ENCODE measurements at regions not wholly inside any gene's neighbourhood (a gene's known extent, or its start where the extent isn't known, plus 50 kb on each side); places are given as distances from the start of the nearest gene placed in this dataset.

DNA sequence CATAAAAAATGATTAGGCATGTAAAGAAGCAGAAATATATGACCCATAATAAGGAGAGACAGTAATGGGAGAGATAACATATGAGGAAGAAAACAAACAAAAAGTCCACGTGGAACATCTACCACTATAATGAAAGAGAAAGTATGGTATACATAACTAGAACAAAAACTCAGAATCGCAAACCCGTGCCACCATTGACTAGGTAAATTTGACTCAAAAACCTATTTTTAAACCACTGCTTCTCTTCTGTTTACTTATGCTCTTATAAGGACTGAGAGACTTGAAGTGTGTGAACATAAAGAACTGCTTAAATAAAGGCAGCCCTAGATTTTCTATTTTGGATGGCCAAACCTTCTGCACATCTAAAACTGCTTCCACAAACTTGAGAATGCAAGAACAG is 330.7 kb downstream of the CAAP1 start:
- no peaks in the 10 kb centered on the region for H3K9me3 ChIP-seq (ENCODE audit: low read depth, low read length, poor library complexity, severe bottlenecking)
- no peaks in the 10 kb centered on the region for H3K36me3 ChIP-seq (ENCODE audit: insufficient read depth, low read length, poor library complexity, severe bottlenecking)
- H3K27ac ChIP-seq (ENCODE audit: low read depth, low read length, poor library complexity, severe bottlenecking) = no peak overlapping the region
- intact Hi-C loops (cut with micrococcal nuclease; ENCODE audit: unreplicated experiment) = no loop called here
- ChIA-PET CTCF (no interaction called here), POLR2A (ENCODE audit: low non-redundant PET) (no interaction called here)
- no peaks in the 10 kb centered on the region for H3K27me3 ChIP-seq (replicated peaks; ENCODE audit: insufficient read depth, low read depth, low read length, poor library complexity)
- no peaks in the 10 kb centered on the region for H3K4me1 ChIP-seq (ENCODE audit: insufficient read depth, low read length, poor library complexity, severe bottlenecking)
- TF ChIP-seq CTCF (conservative IDR thresholded peaks at IDR 0.05; ENCODE audit: low read depth, low read length) (no peak), EZH2 (IDR thresholded peaks at IDR 0.05; ENCODE audit: borderline replicate concordance, low read depth, low read length, poor library complexity, severe bottlenecking) (no peak)
- DNase-seq (ENCODE audit: low spot score) = no peak
- BruUV-seq (replicated peaks) = no TSS peak
- no peak overlapping the region for H3K4me3 ChIP-seq (ENCODE audit: low read depth, low read length, poor library complexity, severe bottlenecking)

DNA sequence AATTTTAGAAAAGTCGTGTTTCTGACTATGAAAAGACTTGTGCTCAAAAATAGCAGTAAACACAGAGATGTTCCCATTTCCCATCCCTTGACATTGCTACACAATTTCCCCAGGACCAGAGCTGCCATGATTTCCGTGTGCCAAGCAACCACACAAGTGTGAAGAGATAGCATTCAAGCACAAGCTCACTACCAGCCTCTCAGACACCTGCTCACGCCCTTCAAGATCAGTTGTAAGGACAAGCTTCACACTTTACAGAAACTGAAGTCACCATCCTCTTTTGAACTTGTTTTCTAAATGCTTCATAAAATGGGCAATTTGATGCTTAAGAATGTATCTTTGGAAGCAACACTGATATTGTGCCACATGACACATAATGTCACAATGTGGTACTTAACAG is 333.1 kb downstream of the CAAP1 start:
- Histone ChIP-seq H3K27ac (ENCODE audit: low read depth, low read length, poor library complexity, severe bottlenecking) (no peak overlapping the region), H3K9me3 (ENCODE audit: low read depth, low read length, poor library complexity, severe bottlenecking) (no peaks in the 10 kb centered on the region), H3K4me1 (ENCODE audit: insufficient read depth, low read length, poor library complexity, severe bottlenecking) (no peaks in the 10 kb centered on the region), H3K27me3 (replicated peaks; ENCODE audit: insufficient read depth, low read depth, low read length, poor library complexity) (no peaks in the 10 kb centered on the region), H3K36me3 (ENCODE audit: insufficient read depth, low read length, poor library complexity, severe bottlenecking) (no peaks in the 10 kb centered on the region), H3K4me3 (ENCODE audit: low read depth, low read length, poor library complexity, severe bottlenecking) (no peak overlapping the region)
- CTCF ChIA-PET = interaction anchor here (0.5 kb wide), 1 partner anchor 471 kb away, joined by 3 read pairs; no protein-coding TSS in a partner anchor
- POLR2A ChIA-PET (ENCODE audit: low non-redundant PET) = no interaction called here
- intact Hi-C loops (cut with micrococcal nuclease; ENCODE audit: unreplicated experiment) = no loop called here
- TF ChIP-seq CTCF (conservative IDR thresholded peaks at IDR 0.05; ENCODE audit: low read depth, low read length) (no peak), EZH2 (IDR thresholded peaks at IDR 0.05; ENCODE audit: borderline replicate concordance, low read depth, low read length, poor library complexity, severe bottlenecking) (no peak)
- DNase-seq (ENCODE audit: low spot score) = no peak
- no TSS peak for BruUV-seq (replicated peaks)

GRCh38 chr9:26551971-26552370 is 340.6 kb downstream of the CAAP1 start:
- Histone ChIP-seq H3K9me3 (ENCODE audit: low read depth, low read length, poor library complexity, severe bottlenecking) (no peaks in the 10 kb centered on the region), H3K4me1 (ENCODE audit: insufficient read depth, low read length, poor library complexity, severe bottlenecking) (no peaks in the 10 kb centered on the region), H3K27me3 (replicated peaks; ENCODE audit: insufficient read depth, low read depth, low read length, poor library complexity) (no peaks in the 10 kb centered on the region), H3K27ac (ENCODE audit: low read depth, low read length, poor library complexity, severe bottlenecking) (no peak overlapping the region), H3K36me3 (ENCODE audit: insufficient read depth, low read length, poor library complexity, severe bottlenecking) (no peaks in the 10 kb centered on the region), H3K4me3 (ENCODE audit: low read depth, low read length, poor library complexity, severe bottlenecking) (no peak overlapping the region)
- ChIA-PET CTCF (no interaction called here), POLR2A (ENCODE audit: low non-redundant PET) (no interaction called here)
- DNase-seq (ENCODE audit: low spot score) = no peak
- intact Hi-C loops (cut with micrococcal nuclease; ENCODE audit: unreplicated experiment) = no loop called here
- no TSS peak for BruUV-seq (replicated peaks)
- TF ChIP-seq EZH2 (IDR thresholded peaks at IDR 0.05; ENCODE audit: borderline replicate concordance, low read depth, low read length, poor library complexity, severe bottlenecking) (no peak), CTCF (conservative IDR thresholded peaks at IDR 0.05; ENCODE audit: low read depth, low read length) (no peak)

Data from A673 (cell line).